HCT116 (cell line): ENCODE measurements at regions not wholly inside any gene's neighbourhood (a gene's known extent, or its start where the extent isn't known, plus 50 kb on each side); places are given as distances from the start of the nearest gene placed in this dataset.

ENCODE experiments used
- EZH2 ChIP-seq: fragments of 200-600 bp; sonication (generic); IDR thresholded peaks from 2 replicates; pipeline ENCODE4 v1.6.1; 2017; ENCODE audit warnings: antibody characterized with exemption, mixed run types
- EZH2phosphoT487 ChIP-seq: fragments of 200-600 bp; IDR thresholded peaks from 2 replicates; pipeline ENCODE4 v1.6.1; 2018; ENCODE audit warnings: antibody characterized with exemption, borderline replicate concordance
- JUND ChIP-seq: IDR thresholded peaks from 2 replicates; pipeline ENCODE4 v1.6.1; 2012
- MAX ChIP-seq: IDR thresholded peaks from 2 replicates; pipeline ENCODE4 v1.6.1; 2012
- POLR2A ChIP-seq: IDR thresholded peaks from 2 replicates; pipeline ENCODE4 v1.7.0; 2011; ENCODE audit warnings: borderline replicate concordance; ENCODE audit not compliant: insufficient read depth, insufficient read length; ENCODE audit errors: extremely low read depth
- POLR2AphosphoS5 ChIP-seq: IDR thresholded peaks from 2 replicates; pipeline ENCODE4 v1.6.1; 2011; ENCODE audit warnings: mild to moderate bottlenecking, low read depth, low read length, moderate library complexity
- RAD21 ChIP-seq: IDR thresholded peaks from 2 replicates; pipeline ENCODE4 v1.6.1; 2012; ENCODE audit warnings: low read depth, mild to moderate bottlenecking
- REST ChIP-seq: IDR thresholded peaks from 2 replicates; pipeline ENCODE4 v1.6.1; 2012; ENCODE audit warnings: low read depth
- SP1 ChIP-seq: IDR thresholded peaks from 2 replicates; pipeline ENCODE4 v1.6.1; 2012; ENCODE audit warnings: low read depth
- YY1 ChIP-seq: IDR thresholded peaks from 2 replicates; pipeline ENCODE4 v1.6.1; 2011; ENCODE audit warnings: low read length, low read depth, moderate library complexity, mild to moderate bottlenecking; ENCODE audit not compliant: insufficient replicate concordance; ENCODE audit errors: extremely low read depth
- ZNF274 ChIP-seq: fragments of 200-500 bp; sonication (Bioruptor generic); IDR thresholded peaks from 2 replicates; pipeline ENCODE4 v1.6.1; 2014; ENCODE audit warnings: mild to moderate bottlenecking, low read depth, low read length, inconsistent platforms
- TF ChIP-seq, protein P1 (sequence below), 3 experiments: fragments of 200-600 bp in 1 of 3; sonication (generic) in 1 of 3; IDR thresholded peaks in 2 of 3; conservative IDR thresholded peaks in 1 of 3; 2 replicates each; pipeline ENCODE4 v1.5.1; 2012 to 2017; ENCODE audit warnings: low read depth in 2 of 3, low read length in 2 of 3, antibody characterized with exemption in 1 of 3, borderline replicate concordance in 1 of 3, control low read depth in 1 of 3, mild to moderate bottlenecking in 1 of 3, mixed read lengths in 1 of 3, mixed run types in 1 of 3, moderate library complexity in 1 of 3; ENCODE audit not compliant: insufficient read depth in 1 of 3

DNA sequence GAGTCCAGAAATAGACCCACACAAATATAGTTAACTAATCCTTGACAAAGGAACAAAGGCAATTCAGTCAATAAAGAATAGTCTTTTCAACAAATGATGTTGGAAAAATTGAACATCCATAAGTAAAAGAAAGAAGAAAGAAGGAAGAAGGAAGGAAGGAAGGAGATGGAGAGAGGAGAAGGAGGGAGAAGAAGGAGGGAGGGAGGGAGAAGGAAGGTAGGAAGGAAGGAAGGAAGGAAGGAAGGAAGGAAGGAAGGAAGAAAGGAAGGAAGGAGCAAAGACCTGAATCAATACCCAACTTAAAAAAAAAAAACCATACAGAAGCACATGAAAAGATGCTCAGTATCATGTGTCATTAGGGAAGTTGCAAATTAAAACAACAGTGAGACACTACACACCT, 148.3 kb downstream of the ATL2 start:
- TF ChIP-seq, protein P1, sequence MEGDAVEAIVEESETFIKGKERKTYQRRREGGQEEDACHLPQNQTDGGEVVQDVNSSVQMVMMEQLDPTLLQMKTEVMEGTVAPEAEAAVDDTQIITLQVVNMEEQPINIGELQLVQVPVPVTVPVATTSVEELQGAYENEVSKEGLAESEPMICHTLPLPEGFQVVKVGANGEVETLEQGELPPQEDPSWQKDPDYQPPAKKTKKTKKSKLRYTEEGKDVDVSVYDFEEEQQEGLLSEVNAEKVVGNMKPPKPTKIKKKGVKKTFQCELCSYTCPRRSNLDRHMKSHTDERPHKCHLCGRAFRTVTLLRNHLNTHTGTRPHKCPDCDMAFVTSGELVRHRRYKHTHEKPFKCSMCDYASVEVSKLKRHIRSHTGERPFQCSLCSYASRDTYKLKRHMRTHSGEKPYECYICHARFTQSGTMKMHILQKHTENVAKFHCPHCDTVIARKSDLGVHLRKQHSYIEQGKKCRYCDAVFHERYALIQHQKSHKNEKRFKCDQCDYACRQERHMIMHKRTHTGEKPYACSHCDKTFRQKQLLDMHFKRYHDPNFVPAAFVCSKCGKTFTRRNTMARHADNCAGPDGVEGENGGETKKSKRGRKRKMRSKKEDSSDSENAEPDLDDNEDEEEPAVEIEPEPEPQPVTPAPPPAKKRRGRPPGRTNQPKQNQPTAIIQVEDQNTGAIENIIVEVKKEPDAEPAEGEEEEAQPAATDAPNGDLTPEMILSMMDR (IDR thresholded peaks at IDR 0.05 in 2 of 3, conservative IDR thresholded peaks at IDR 0.05 in 1 of 3; ENCODE audit: borderline replicate concordance in 1 of 3, insufficient read depth in 1 of 3, low read depth in 2 of 3, low read length in 2 of 3), result no peak
- TF ChIP-seq POLR2A (no peak), POLR2AphosphoS5 (no peak), SP1 (no peak), ZNF274 (no peak), EZH2 (no peak), JUND (no peak), REST (no peak), EZH2phosphoT487 (no peak), YY1 (no peak), MAX (no peak), RAD21 (no peak)
